Thyroid gland (tissue), 4 donors: ENCODE measurements at regions not wholly inside any gene's neighbourhood (a gene's known extent, or its start where the extent isn't known, plus 50 kb on each side); places are given as distances from the start of the nearest gene placed in this dataset.

Source experiments
- POLR2A ChIP-seq, 2 donors: fragments of 450-650 bp; IDR thresholded peaks; one replicate each; pipeline ENCODE4 v1.6.1; 2017; ENCODE audit warnings: antibody characterized with exemption in 2 of 2, mild to moderate bottlenecking in 2 of 2, moderate library complexity in 1 of 2
- TF ChIP-seq, protein P1 (sequence below), 6 experiments: fragments of 200-600 bp in 3 of 6; fragments of 450-650 bp in 3 of 6; sonication (generic) in 3 of 6; IDR thresholded peaks; one replicate each; pipeline ENCODE4 v1.5.1; 2016 to 2019; ENCODE audit warnings: antibody characterized with exemption in 6 of 6, mild to moderate bottlenecking in 2 of 6, inconsistent platforms in 1 of 6, moderate library complexity in 1 of 6

DNA sequence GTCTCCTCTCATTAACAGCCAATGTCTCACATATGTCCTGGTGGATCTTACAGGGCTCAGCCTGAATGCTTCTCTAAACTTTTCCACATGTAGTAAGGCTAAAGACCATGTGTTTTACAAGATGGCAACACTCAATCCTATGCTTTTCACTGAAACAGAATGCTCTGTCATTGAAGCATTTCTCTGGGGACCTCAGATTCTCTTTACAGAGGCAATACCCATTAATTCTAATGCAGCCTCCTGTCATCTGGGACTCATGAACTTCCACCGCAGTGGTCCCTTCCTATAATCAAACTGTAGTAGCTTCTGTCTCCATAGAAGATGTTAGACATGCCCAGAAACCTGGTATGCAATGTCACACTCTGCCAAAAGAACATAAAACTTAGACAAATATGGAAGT is 926.6 kb upstream of the RBFOX1 start:
- TF ChIP-seq, protein P1, sequence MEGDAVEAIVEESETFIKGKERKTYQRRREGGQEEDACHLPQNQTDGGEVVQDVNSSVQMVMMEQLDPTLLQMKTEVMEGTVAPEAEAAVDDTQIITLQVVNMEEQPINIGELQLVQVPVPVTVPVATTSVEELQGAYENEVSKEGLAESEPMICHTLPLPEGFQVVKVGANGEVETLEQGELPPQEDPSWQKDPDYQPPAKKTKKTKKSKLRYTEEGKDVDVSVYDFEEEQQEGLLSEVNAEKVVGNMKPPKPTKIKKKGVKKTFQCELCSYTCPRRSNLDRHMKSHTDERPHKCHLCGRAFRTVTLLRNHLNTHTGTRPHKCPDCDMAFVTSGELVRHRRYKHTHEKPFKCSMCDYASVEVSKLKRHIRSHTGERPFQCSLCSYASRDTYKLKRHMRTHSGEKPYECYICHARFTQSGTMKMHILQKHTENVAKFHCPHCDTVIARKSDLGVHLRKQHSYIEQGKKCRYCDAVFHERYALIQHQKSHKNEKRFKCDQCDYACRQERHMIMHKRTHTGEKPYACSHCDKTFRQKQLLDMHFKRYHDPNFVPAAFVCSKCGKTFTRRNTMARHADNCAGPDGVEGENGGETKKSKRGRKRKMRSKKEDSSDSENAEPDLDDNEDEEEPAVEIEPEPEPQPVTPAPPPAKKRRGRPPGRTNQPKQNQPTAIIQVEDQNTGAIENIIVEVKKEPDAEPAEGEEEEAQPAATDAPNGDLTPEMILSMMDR (IDR thresholded peaks at IDR 0.05): no peak
- TF ChIP-seq POLR2A (IDR thresholded peaks at IDR 0.05): no peak
